Right lobe of liver (tissue), 6 donors: ENCODE measurements at regions not wholly inside any gene's neighbourhood (a gene's known extent, or its start where the extent isn't known, plus 50 kb on each side); places are given as distances from the start of the nearest gene placed in this dataset.
A peak's percentile ranks its signal among the peaks of the same experiment; 100 is the strongest.

Source experiments
- ATAC-seq, 4 donors: fragments of 200-7000 bp; cut with Tn5 transposase; one replicate each; pipeline ENCODE4 v1.9.1; 2020; ENCODE audit warnings: mild to moderate bottlenecking in 4 of 4, moderate library complexity in 4 of 4
- DNase-seq, 3 donors: peaks; one replicate each; pipeline ENCODE4 v3.0.0-alpha.2; 2020
- H3K27ac ChIP-seq, 3 donors: fragments of 200-600 bp; one replicate each; pipeline ENCODE4 v1.8.0; 2022
- H3K27me3 ChIP-seq, 2 donors: fragments of 200-600 bp; one replicate each; pipeline ENCODE4 v1.8.0; 2022
- H3K36me3 ChIP-seq, 4 donors: fragments of 200-600 bp; sonication (generic) in 1 of 4; one replicate each; pipeline versions ENCODE4 v1.5.1 to v1.8.0; 2017 to 2022; ENCODE audit warnings: control low read depth in 1 of 4
- H3K4me1 ChIP-seq, 4 donors: fragments of 200-600 bp; sonication (generic) in 1 of 4; one replicate each; pipeline versions ENCODE4 v1.5.1 to v1.8.0; 2017 to 2022; ENCODE audit warnings: control low read depth in 1 of 4
- H3K4me3 ChIP-seq, 3 donors: fragments of 200-600 bp; one replicate each; pipeline ENCODE4 v1.8.0; 2022
- H3K9me3 ChIP-seq, 4 donors: fragments of 200-600 bp; sonication (generic) in 1 of 4; one replicate each; pipeline versions ENCODE4 v1.5.1 to v1.8.0; 2017 to 2022; ENCODE audit warnings: control low read depth in 1 of 4
- CTCF ChIP-seq, 4 donors: fragments of 200-600 bp in 3 of 4; fragments of 450-650 bp in 1 of 4; IDR thresholded peaks; one replicate each; pipeline versions ENCODE4 v1.5.1 to v1.8.0; 2016 to 2022; ENCODE audit warnings: antibody characterized with exemption in 4 of 4, mild to moderate bottlenecking in 2 of 4
- POLR2A ChIP-seq: fragments of 450-650 bp; IDR thresholded peaks from one replicate; pipeline ENCODE4 v1.6.1; 2017; ENCODE audit warnings: antibody characterized with exemption, mild to moderate bottlenecking
- WGBS: methylation state at CpG from one replicate; pipeline ENCODE4 v1.1.6; 2018; ENCODE audit warnings: low coverage, low lambda C conversion rate; ENCODE audit not compliant: insufficient coverage; ENCODE audit errors: missing lambda C conversion rate; 5-methylcytosine and 5-hydroxymethylcytosine counted together
- intact Hi-C, 2 donors: fragments of 100-400 bp; cut with DNase I; formaldehyde crosslinking; loops; one replicate each; pipeline versions ENCODE4 v1.11.2 to v1.14.1; 2022
- donor health status: DM: no; HTN: yes; CAD: no.
- donor health status: DM: no; HTN: no; CAD: no.
- donor health status: DM: no; HTN: no; CAD: no.
- donor health status: DM: no; HTN: yes; CAD: no.
- donor health status: DM: no; HTN: yes; CAD: no.

- DNase-seq (no peak), ATAC-seq (no peak)
- 88% methylated on average over 1 of the region's 1 CpG for WGBS
- TF ChIP-seq CTCF (IDR thresholded peaks at IDR 0.05), result no peak
- TF ChIP-seq POLR2A, result no peak
- intact Hi-C loops, result no loop called here
- no peak overlapping the region for H3K4me3 ChIP-seq
- no peaks in the 10 kb centered on the region for H3K27me3 ChIP-seq
- H3K27ac ChIP-seq, result no peak overlapping the region
- no peaks in the 10 kb centered on the region for H3K36me3 ChIP-seq
- H3K9me3 ChIP-seq, result no peaks in the 10 kb centered on the region
- H3K4me1 ChIP-seq, result no peaks in the 10 kb centered on the region
Measured at GRCh38 chr5:74153255-74153790, 487.2 kb downstream of the ENC1 start.

- no peak for TF ChIP-seq CTCF (IDR thresholded peaks at IDR 0.05)
- Histone ChIP-seq H3K4me3 (no peak overlapping the region), H3K36me3 (no peaks in the 10 kb centered on the region), H3K9me3 (no peaks in the 10 kb centered on the region), H3K4me1 (no peaks in the 10 kb centered on the region), H3K27ac (no peak overlapping the region), H3K27me3 (no peaks in the 10 kb centered on the region)
- WGBS, result 52% methylated on average over 6 of the region's 6 CpGs
- ATAC-seq, result no peak
- DNase-seq, result no peak
- intact Hi-C loops, result no loop called here
Measured at GRCh38 chr5:74152625-74153254, 487.8 kb downstream of the ENC1 start.

- Histone ChIP-seq H3K4me3 (no peak overlapping the region), H3K4me1 (no peaks in the 10 kb centered on the region), H3K27ac (no peak overlapping the region), H3K36me3 (no peaks in the 10 kb centered on the region), H3K27me3 (no peaks in the 10 kb centered on the region), H3K9me3 (no peaks in the 10 kb centered on the region)
- TF ChIP-seq CTCF (IDR thresholded peaks at IDR 0.05) (no peak), POLR2A (no peak)
- DNase-seq (no peak), ATAC-seq (no peak)
- intact Hi-C loops, result no loop called here
- 86% methylated on average over 4 of the region's 4 CpGs for WGBS
Measured at GRCh38 chr5:74152136-74152535, 488.4 kb downstream of the ENC1 start.

GRCh38 chr5:74149395-74149794 is 491.1 kb downstream of the ENC1 start:
- Histone ChIP-seq H3K4me1 (no peaks in the 10 kb centered on the region), H3K27ac (no peak overlapping the region), H3K36me3 (no peaks in the 10 kb centered on the region), H3K9me3 (no peaks in the 10 kb centered on the region), H3K27me3 (no peaks in the 10 kb centered on the region), H3K4me3 (no peak overlapping the region)
- TF ChIP-seq POLR2A, result no peak
- intact Hi-C loops, result no loop called here
- DNase-seq (peak in 2 of 3 donors; percentile 46 to 53), ATAC-seq (peak in 2 of 4 donors; percentile 33 to 78)
- WGBS, result 10% methylated on average over 3 of the region's 3 CpGs

GRCh38 chr5:74148321-74148720 is 492.2 kb downstream of the ENC1 start:
- intact Hi-C loops, result no loop called here
- no peaks in the 10 kb centered on the region for H3K9me3 ChIP-seq
- no peaks in the 10 kb centered on the region for H3K36me3 ChIP-seq
- ATAC-seq (no peak), DNase-seq (no peak)
- H3K27me3 ChIP-seq, result no peaks in the 10 kb centered on the region
- H3K27ac ChIP-seq, result no peak overlapping the region
- no peaks in the 10 kb centered on the region for H3K4me1 ChIP-seq
- no peak overlapping the region for H3K4me3 ChIP-seq
- no peak for TF ChIP-seq POLR2A
- TF ChIP-seq CTCF (IDR thresholded peaks at IDR 0.05), result no peak
